Lower lobe of right lung (tissue), 2 donors: ENCODE measurements at regions not wholly inside any gene's neighbourhood (a gene's known extent, or its start where the extent isn't known, plus 50 kb on each side); places are given as distances from the start of the nearest gene placed in this dataset.
A peak's percentile ranks its signal among the peaks of the same experiment; 100 is the strongest.

Experiments
- ATAC-seq, 2 donors: fragments of 200-7000 bp; cut with Tn5 transposase; one replicate each; pipeline ENCODE4 v1.9.1; 2020 to 2022; ENCODE audit warnings: mild to moderate bottlenecking in 2 of 2, moderate library complexity in 2 of 2
- DNase-seq: peaks from one replicate; pipeline ENCODE4 v3.0.0-alpha.2; 2020
- H3K27ac ChIP-seq: fragments of 200-600 bp; one replicate; pipeline ENCODE4 v1.8.0; 2022
- H3K27me3 ChIP-seq: fragments of 200-600 bp; one replicate; pipeline ENCODE4 v1.8.0; 2022; ENCODE audit warnings: low read depth
- H3K36me3 ChIP-seq: fragments of 200-600 bp; one replicate; pipeline ENCODE4 v1.8.0; 2022; ENCODE audit warnings: mild to moderate bottlenecking
- H3K4me1 ChIP-seq: fragments of 200-600 bp; one replicate; pipeline ENCODE4 v1.8.0; 2022
- H3K4me3 ChIP-seq: fragments of 200-600 bp; one replicate; pipeline ENCODE4 v1.8.0; 2022; ENCODE audit warnings: mild to moderate bottlenecking
- H3K9me3 ChIP-seq: fragments of 200-600 bp; one replicate; pipeline ENCODE4 v1.8.0; 2022
- intact Hi-C: fragments of 100-400 bp; cut with DNase I; formaldehyde crosslinking; loops from one replicate; pipeline ENCODE4 v1.11.0; 2022
- TF ChIP-seq, protein P1 (sequence below): fragments of 200-600 bp; IDR thresholded peaks from one replicate; pipeline ENCODE4 v1.8.0; 2022; ENCODE audit warnings: antibody characterized with exemption, mild to moderate bottlenecking
- donor health status: DM: no; HTN: yes; CAD: no; lungs with severe emphysema.

DNA sequence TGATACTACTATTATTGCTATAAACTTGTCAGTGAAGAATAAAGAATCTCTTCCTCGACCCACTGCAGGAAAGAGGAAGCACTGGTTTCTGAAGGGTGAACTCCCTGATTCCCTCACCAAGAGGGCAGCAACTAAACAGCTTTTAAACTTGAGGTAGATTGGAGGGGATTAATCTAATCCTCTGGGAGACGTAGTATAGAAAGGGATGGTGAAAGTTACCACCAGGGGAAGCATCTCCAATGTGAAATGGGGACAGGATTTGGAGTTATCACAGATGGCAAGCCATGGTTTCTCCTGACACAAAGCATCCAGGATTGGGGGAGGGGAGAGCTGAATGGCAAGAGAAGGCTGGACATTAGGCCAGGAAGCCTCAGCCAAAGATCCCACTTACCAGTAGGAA, 62.7 kb upstream of the PTPN13 start:
- Histone ChIP-seq H3K4me1 (no peaks in the 10 kb centered on the region), H3K9me3 (no peaks in the 10 kb centered on the region), H3K27ac (no peak overlapping the region), H3K36me3 (no peaks in the 10 kb centered on the region), H3K4me3 (no peak overlapping the region), H3K27me3 (no peaks in the 10 kb centered on the region)
- TF ChIP-seq, protein P1, sequence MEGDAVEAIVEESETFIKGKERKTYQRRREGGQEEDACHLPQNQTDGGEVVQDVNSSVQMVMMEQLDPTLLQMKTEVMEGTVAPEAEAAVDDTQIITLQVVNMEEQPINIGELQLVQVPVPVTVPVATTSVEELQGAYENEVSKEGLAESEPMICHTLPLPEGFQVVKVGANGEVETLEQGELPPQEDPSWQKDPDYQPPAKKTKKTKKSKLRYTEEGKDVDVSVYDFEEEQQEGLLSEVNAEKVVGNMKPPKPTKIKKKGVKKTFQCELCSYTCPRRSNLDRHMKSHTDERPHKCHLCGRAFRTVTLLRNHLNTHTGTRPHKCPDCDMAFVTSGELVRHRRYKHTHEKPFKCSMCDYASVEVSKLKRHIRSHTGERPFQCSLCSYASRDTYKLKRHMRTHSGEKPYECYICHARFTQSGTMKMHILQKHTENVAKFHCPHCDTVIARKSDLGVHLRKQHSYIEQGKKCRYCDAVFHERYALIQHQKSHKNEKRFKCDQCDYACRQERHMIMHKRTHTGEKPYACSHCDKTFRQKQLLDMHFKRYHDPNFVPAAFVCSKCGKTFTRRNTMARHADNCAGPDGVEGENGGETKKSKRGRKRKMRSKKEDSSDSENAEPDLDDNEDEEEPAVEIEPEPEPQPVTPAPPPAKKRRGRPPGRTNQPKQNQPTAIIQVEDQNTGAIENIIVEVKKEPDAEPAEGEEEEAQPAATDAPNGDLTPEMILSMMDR: no peak
- intact Hi-C loops: no loop called here
- no peak for ATAC-seq
- DNase-seq: no peak

DNA sequence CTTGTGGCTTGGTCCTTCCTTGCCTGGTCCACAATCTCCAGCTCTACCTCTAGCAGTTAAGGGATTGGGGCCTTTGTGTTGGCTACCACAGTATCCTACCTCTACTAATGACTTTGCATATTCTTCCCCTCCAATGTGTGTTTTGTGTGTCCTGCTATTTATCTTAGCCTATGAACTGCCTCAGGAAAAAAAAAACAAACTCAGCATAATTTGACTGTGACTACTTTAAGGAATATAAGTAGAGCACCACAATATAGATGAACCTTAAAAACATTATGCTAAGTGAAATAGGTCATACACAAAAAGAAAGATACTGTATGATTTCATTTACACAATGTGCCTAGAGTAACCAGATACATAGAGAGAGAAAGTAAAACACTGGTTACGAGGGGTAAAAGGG, 61.3 kb upstream of the PTPN13 start:
- intact Hi-C loops: no loop called here
- Histone ChIP-seq H3K4me1 (no peaks in the 10 kb centered on the region), H3K9me3 (no peaks in the 10 kb centered on the region), H3K4me3 (no peak overlapping the region), H3K36me3 (no peaks in the 10 kb centered on the region), H3K27ac (no peak overlapping the region), H3K27me3 (no peaks in the 10 kb centered on the region)
- TF ChIP-seq, protein P1: no peak
- ATAC-seq (no peak), DNase-seq (no peak)

DNA sequence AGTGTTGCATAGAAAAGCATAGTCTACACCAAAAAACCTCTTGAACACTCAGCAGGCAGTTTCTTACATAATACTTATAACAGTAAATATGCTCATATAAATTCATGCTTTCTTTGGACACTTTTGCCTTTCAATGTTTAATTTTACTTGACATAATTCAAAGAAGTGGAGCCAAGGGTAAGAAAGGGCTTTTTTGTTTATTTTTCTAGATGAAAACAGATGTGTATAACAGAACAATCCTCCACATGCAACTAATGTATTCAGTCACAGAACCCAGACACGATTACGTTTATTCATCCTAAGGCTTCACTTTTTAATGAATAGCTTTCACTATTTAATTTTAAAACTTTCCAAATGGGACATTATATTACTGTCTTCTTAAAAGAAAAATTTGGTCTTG, 58.0 kb upstream of the PTPN13 start:
- ATAC-seq: no peak
- Histone ChIP-seq H3K27me3 (no peaks in the 10 kb centered on the region), H3K4me3 (no peak overlapping the region), H3K9me3 (no peaks in the 10 kb centered on the region), H3K4me1 (no peaks in the 10 kb centered on the region), H3K36me3 (no peaks in the 10 kb centered on the region), H3K27ac (no peak overlapping the region)
- no peak for DNase-seq
- intact Hi-C loops: no loop called here
- TF ChIP-seq, protein P1: no peak

DNA sequence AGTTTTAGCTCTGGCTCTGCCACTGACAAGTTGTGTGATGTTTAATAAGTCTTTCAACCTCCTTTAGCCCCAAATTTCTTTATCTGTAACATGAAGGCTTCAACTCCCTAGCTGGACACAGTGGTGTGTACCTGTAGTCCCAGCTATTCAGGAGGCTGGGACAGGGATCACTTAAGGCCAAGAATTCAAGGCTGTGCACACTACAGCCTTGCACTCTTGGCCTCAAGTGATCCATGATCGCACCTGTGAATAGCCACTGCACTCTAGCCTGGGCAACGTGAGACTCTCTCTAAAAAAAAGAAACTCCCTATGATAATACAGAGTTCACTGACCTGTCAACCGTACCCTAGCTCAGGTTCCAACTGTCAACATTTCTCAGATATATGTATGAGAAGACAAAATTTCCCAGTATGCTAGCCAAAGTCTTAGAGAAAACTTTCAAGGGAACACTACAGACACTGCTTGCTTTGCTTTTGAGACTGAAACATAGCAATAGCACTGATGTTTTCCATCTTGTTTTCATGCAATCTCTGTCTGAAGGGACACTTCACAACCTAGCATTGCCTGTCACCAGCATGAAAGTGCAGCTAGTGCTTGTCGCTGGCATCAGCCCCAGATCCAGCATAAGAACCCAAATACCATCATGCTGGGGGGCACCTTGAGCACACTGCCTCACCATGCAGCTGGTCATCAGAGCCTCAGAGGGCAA, 51.6 kb upstream of the PTPN13 start:
- no peak overlapping the region for H3K4me3 ChIP-seq
- ATAC-seq: peak; percentile 42 to 56
- no peaks in the 10 kb centered on the region for H3K36me3 ChIP-seq
- no peak for DNase-seq
- H3K27ac ChIP-seq: no peak overlapping the region
- no peaks in the 10 kb centered on the region for H3K9me3 ChIP-seq
- intact Hi-C loops: no loop called here
- H3K27me3 ChIP-seq: no peaks in the 10 kb centered on the region
- peaks cover 5% of the 10 kb centered on the region for H3K4me1 ChIP-seq
- TF ChIP-seq, protein P1: no peak

DNA sequence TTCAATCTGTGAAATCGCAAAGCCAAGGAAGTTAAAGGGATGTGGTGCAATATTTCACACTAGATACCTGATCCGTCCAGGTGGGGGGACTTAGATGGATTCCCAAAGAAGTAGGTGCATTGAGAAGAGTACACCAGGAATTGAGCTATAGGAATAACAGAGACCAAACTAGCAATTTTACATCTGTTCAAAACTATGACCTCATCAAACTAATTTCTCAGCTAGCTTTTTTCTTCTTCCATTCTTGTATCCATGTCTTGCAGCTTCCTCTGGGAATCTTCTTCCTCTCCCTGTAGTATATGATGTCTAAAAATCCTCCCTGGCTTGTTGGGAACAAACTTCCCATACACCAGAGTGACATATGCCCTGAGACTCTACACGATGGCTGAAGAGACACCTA, 51.0 kb upstream of the PTPN13 start:
- ATAC-seq: no peak

More for the DNA sequence above, 51.0 kb upstream of the PTPN13 start:
- Histone ChIP-seq H3K9me3 (no peaks in the 10 kb centered on the region), H3K4me3 (no peak overlapping the region), H3K4me1 (peaks cover 5% of the 10 kb centered on the region), H3K36me3 (no peaks in the 10 kb centered on the region), H3K27ac (no peak overlapping the region), H3K27me3 (no peaks in the 10 kb centered on the region)
- no peak for DNase-seq
- TF ChIP-seq, protein P1: no peak
- intact Hi-C loops: no loop called here
